A549 (cell line): ENCODE measurements at regions not wholly inside any gene's neighbourhood (a gene's known extent, or its start where the extent isn't known, plus 50 kb on each side); places are given as distances from the start of the nearest gene placed in this dataset.

Experiments
- ATAC-seq, 2 experiments: fragments of 200-7000 bp in 1 of 2; fragments of >200 bp in 1 of 2; cut with Nextera tagmentation in 1 of 2; cut with Tn5 transposase in 1 of 2; 3 replicates each; pipeline versions ENCODE4 v1.8.0 to v1.9.1; 2018 to 2020; ENCODE audit warnings: mild to moderate bottlenecking in 1 of 2, moderate library complexity in 1 of 2
- CTCF ChIA-PET: fragments of 300-600 bp; sonication (Branson Sonifier 250); formaldehyde crosslinking; extraction: SDS; loops from one replicate; lab custom pipeline; 2021; ENCODE audit warnings: antibody characterized with exemption, inconsistent platforms; lab: Yijun Ruan, JAX
- POLR2A ChIA-PET: fragments of 350-600 bp; formaldehyde crosslinking; extraction: SDS; loops from one replicate; lab custom pipeline; 2021; ENCODE audit warnings: antibody characterized with exemption, inconsistent platforms; lab: Yijun Ruan, JAX
- DNase-seq, 2 experiments: peaks; one replicate each; pipeline versions ENCODE4 v3.0.0 to v3.0.0-alpha.2; 2011 to 2016; ENCODE audit warnings: low read depth in 1 of 2, low spot score in 1 of 2
- FAIRE-seq: peaks from 2 replicates; lab custom pipeline; 2011; peaks lifted over from hg19 to GRCh38; lab: Jason Lieb, UNC
- H3K27ac ChIP-seq, 2 experiments: fragments of >200 bp; sonication (Bioruptor Twin); formaldehyde crosslinking; 3 replicates each; pipeline ENCODE4 v1.5.1; 2016 to 2017
- H3K4me1 ChIP-seq: fragments of >200 bp; sonication (Bioruptor Twin); formaldehyde crosslinking; 3 replicates; pipeline ENCODE4 v1.6.1; 2016
- H3K4me2 ChIP-seq: fragments of >200 bp; sonication (Bioruptor Twin); formaldehyde crosslinking; 3 replicates; pipeline ENCODE4 v1.6.1; 2016
- H3K4me3 ChIP-seq: fragments of >200 bp; sonication (Bioruptor Twin); formaldehyde crosslinking; 3 replicates; pipeline ENCODE4 v1.5.1; 2016
- H3K9me3 ChIP-seq: fragments of >200 bp; sonication (Bioruptor Twin); formaldehyde crosslinking; 3 replicates; pipeline ENCODE4 v1.6.1; 2016
- ATOH8 ChIP-seq: fragments of 250-450 bp; sonication (Bioruptor Pico); IDR thresholded peaks from 2 replicates; pipeline ENCODE4 v1.5.0; 2020; ENCODE audit warnings: low read depth, mild to moderate bottlenecking, moderate library complexity
- BHLHE40 ChIP-seq: IDR thresholded peaks from 2 replicates; pipeline ENCODE4 v1.6.1; 2012; ENCODE audit warnings: low read depth, low read length, inconsistent platforms
- CEBPB ChIP-seq, 2 experiments: fragments of >200 bp in 1 of 2; sonication (Bioruptor Twin) in 1 of 2; formaldehyde crosslinking in 1 of 2; IDR thresholded peaks; 2 replicates each; pipeline ENCODE4 v1.6.1; 2012 to 2016
- EHF ChIP-seq: fragments of 250-450 bp; sonication (Bioruptor Pico); IDR thresholded peaks from 2 replicates; pipeline ENCODE4 v1.5.0; 2020; ENCODE audit warnings: mild to moderate bottlenecking
- ELK1 ChIP-seq: fragments of 150-350 bp; IDR thresholded peaks from 2 replicates; pipeline ENCODE4 v1.6.1; 2014; ENCODE audit warnings: low read depth, mild to moderate bottlenecking, low read length
- FOSB ChIP-seq: fragments of 250-450 bp; sonication (Bioruptor Pico); IDR thresholded peaks from 2 replicates; pipeline ENCODE4 v1.5.0; 2020; ENCODE audit warnings: mild to moderate bottlenecking, moderate library complexity
- HEYL ChIP-seq: fragments of 250-450 bp; sonication (Bioruptor Pico); IDR thresholded peaks from 2 replicates; pipeline ENCODE4 v1.8.0; 2021; ENCODE audit warnings: mild to moderate bottlenecking, moderate library complexity
- HOXB13 ChIP-seq: fragments of 250-450 bp; sonication (Bioruptor Pico); IDR thresholded peaks from 2 replicates; pipeline ENCODE4 v1.5.0; 2020; ENCODE audit warnings: low read depth, mild to moderate bottlenecking, moderate library complexity
- MAFK ChIP-seq: fragments of 450-650 bp; IDR thresholded peaks from 2 replicates; pipeline ENCODE4 v1.6.1; 2014; ENCODE audit not compliant: partially characterized antibody
- MAZ ChIP-seq: fragments of 150-350 bp; IDR thresholded peaks from 2 replicates; pipeline ENCODE4 v1.6.1; 2014; ENCODE audit warnings: antibody characterized with exemption, low read depth, low read length, borderline replicate concordance
- NFE2L2 ChIP-seq: fragments of 150-350 bp; conservative IDR thresholded peaks from 2 replicates; pipeline ENCODE4 v1.6.1; 2014; ENCODE audit warnings: low read length
- NPAS2 ChIP-seq: fragments of 250-450 bp; sonication (Bioruptor Pico); IDR thresholded peaks from 2 replicates; pipeline ENCODE4 v1.8.0; 2022; ENCODE audit warnings: mild to moderate bottlenecking, moderate library complexity, borderline replicate concordance
- PHF8 ChIP-seq: fragments of 200-600 bp; sonication (generic); IDR thresholded peaks from 2 replicates; pipeline ENCODE4 v1.6.1; 2016; ENCODE audit warnings: low read depth, mild to moderate bottlenecking, antibody characterized with exemption, moderate library complexity, borderline replicate concordance
- POLR2A ChIP-seq: IDR thresholded peaks from 2 replicates; pipeline ENCODE4 v1.6.1; 2012; ENCODE audit warnings: mild to moderate bottlenecking, low read length
- RAD21 ChIP-seq, 2 experiments: fragments of >200 bp in 1 of 2; sonication (Bioruptor Twin) in 1 of 2; formaldehyde crosslinking in 1 of 2; IDR thresholded peaks in 1 of 2; conservative IDR thresholded peaks in 1 of 2; 2 replicates in 1 of 2; 3 replicates in 1 of 2; pipeline ENCODE4 v1.6.1; 2012 to 2018; ENCODE audit warnings: inconsistent platforms in 1 of 2
- RFX5 ChIP-seq: fragments of 450-650 bp; IDR thresholded peaks from 2 replicates; pipeline ENCODE4 v1.7.1; 2014; ENCODE audit warnings: antibody characterized with exemption, mild to moderate bottlenecking, moderate library complexity
- SMC3 ChIP-seq: fragments of >200 bp; sonication (Bioruptor Twin); formaldehyde crosslinking; IDR thresholded peaks from 3 replicates; pipeline ENCODE4 v1.6.1; 2018; ENCODE audit warnings: inconsistent platforms
- USF2 ChIP-seq: fragments of 450-650 bp; IDR thresholded peaks from 2 replicates; pipeline ENCODE4 v1.6.1; 2014; ENCODE audit warnings: antibody characterized with exemption
- ZFP36 ChIP-seq: fragments of 450-650 bp; IDR thresholded peaks from 2 replicates; pipeline ENCODE4 v1.6.1; 2014; ENCODE audit warnings: borderline replicate concordance; ENCODE audit not compliant: partially characterized antibody
- ZSCAN20 ChIP-seq: fragments of 250-450 bp; sonication (Bioruptor Pico); IDR thresholded peaks from 2 replicates; pipeline ENCODE4 v1.8.0; 2022; ENCODE audit warnings: mild to moderate bottlenecking, moderate library complexity
- WGBS: methylation state at CpG from one replicate; pipeline ENCODE4 v1.1.6; 2017; ENCODE audit errors: missing lambda C conversion rate; 5-methylcytosine and 5-hydroxymethylcytosine counted together
- TF ChIP-seq, protein P1 (sequence below): IDR thresholded peaks from 2 replicates; pipeline ENCODE4 v1.6.1; 2012
- TF ChIP-seq, protein P2 (sequence below): fragments of >200 bp; sonication (Bioruptor Twin); formaldehyde crosslinking; IDR thresholded peaks from 3 replicates; pipeline ENCODE4 v1.5.1; 2016
- TF ChIP-seq, protein P3 (sequence below): IDR thresholded peaks from 2 replicates; pipeline ENCODE4 v1.6.1; 2012

DNA sequence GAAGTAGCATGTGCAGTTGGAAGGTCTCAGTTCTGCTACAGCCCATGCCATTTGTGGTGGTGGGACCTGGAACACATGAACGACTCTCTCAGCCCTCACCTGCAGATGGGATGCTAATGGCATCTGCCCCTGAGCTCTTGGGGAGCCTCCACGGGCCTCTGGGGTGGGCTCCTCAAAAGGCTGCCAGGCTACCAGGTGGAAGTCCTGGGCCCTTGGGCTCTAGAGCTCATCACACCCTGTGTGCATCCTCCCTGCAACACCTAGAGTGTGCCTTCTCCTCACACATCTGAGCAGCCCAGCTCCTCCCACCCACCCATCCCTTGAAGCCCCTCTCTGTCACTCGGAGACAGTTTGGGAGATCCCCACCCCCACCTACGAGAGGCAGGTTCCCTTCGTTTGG is 231.8 kb upstream of the MYT1L start (continued):
- TF ChIP-seq, protein P1, sequence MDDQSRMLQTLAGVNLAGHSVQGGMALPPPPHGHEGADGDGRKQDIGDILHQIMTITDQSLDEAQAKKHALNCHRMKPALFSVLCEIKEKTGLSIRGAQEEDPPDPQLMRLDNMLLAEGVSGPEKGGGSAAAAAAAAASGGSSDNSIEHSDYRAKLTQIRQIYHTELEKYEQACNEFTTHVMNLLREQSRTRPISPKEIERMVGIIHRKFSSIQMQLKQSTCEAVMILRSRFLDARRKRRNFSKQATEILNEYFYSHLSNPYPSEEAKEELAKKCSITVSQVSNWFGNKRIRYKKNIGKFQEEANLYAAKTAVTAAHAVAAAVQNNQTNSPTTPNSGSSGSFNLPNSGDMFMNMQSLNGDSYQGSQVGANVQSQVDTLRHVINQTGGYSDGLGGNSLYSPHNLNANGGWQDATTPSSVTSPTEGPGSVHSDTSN: no peak
- TF ChIP-seq USF2: no peak
- no peak for TF ChIP-seq MAFK

GRCh38 chr2:2561346-2562095 is 230.4 kb upstream of the MYT1L start:
- TF ChIP-seq BHLHE40 (no peak), ELK1 (no peak), ZSCAN20 (no peak), ATOH8 (no peak), HOXB13 (CRISPR knock-in tag) (no peak), POLR2A (no peak), SMC3 (no peak)
- TF ChIP-seq, protein P2, sequence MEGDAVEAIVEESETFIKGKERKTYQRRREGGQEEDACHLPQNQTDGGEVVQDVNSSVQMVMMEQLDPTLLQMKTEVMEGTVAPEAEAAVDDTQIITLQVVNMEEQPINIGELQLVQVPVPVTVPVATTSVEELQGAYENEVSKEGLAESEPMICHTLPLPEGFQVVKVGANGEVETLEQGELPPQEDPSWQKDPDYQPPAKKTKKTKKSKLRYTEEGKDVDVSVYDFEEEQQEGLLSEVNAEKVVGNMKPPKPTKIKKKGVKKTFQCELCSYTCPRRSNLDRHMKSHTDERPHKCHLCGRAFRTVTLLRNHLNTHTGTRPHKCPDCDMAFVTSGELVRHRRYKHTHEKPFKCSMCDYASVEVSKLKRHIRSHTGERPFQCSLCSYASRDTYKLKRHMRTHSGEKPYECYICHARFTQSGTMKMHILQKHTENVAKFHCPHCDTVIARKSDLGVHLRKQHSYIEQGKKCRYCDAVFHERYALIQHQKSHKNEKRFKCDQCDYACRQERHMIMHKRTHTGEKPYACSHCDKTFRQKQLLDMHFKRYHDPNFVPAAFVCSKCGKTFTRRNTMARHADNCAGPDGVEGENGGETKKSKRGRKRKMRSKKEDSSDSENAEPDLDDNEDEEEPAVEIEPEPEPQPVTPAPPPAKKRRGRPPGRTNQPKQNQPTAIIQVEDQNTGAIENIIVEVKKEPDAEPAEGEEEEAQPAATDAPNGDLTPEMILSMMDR: no peak
- H3K9me3 ChIP-seq: no peaks in the 10 kb centered on the region
- CTCF ChIA-PET: interaction anchor here (0.6 kb wide), 1 partner anchor 651 kb away, joined by 3 read pairs; no protein-coding TSS in a partner anchor
- H3K4me1 ChIP-seq: no peaks in the 10 kb centered on the region
- H3K4me3 ChIP-seq: no peak overlapping the region
- POLR2A ChIA-PET: no interaction called here
- no peak for ATAC-seq
- H3K4me2 ChIP-seq: no peak overlapping the region
- no peak for DNase-seq
- WGBS: 42% methylated on average over 14 of the region's 14 CpGs
- H3K27ac ChIP-seq: no peak overlapping the region
- no peak for FAIRE-seq

GRCh38 chr2:2560374-2561015 is 229.4 kb upstream of the MYT1L start:
- Histone ChIP-seq H3K9me3 (no peaks in the 10 kb centered on the region), H3K4me3 (no peak overlapping the region), H3K27ac (no peak overlapping the region), H3K4me2 (no peak overlapping the region), H3K4me1 (no peaks in the 10 kb centered on the region)
- FAIRE-seq (no peak), ATAC-seq (no peak), DNase-seq (no peak)
- WGBS: 14% methylated on average over 16 of the region's 16 CpGs
- CTCF ChIA-PET: no interaction called here
- POLR2A ChIA-PET: no interaction called here
- TF ChIP-seq RFX5: no peak
- no peak for TF ChIP-seq EHF (CRISPR knock-in tag)
- no peak for TF ChIP-seq CEBPB (IDR thresholded peaks at IDR 0.05)
- TF ChIP-seq ZFP36: no peak
- no peak for TF ChIP-seq RAD21 (conservative IDR thresholded peaks at IDR 0.05 in 1 of 2, IDR thresholded peaks at IDR 0.05 in 1 of 2)
- TF ChIP-seq NFE2L2: no peak
- TF ChIP-seq NPAS2: no peak
- TF ChIP-seq, protein P1: no peak
- TF ChIP-seq, protein P3, sequence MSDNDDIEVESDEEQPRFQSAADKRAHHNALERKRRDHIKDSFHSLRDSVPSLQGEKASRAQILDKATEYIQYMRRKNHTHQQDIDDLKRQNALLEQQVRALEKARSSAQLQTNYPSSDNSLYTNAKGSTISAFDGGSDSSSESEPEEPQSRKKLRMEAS: no peak
- no peak for TF ChIP-seq PHF8
- no peak for TF ChIP-seq FOSB (CRISPR knock-in tag)
- TF ChIP-seq ATOH8: no peak
- TF ChIP-seq MAZ: no peak
- no peak for TF ChIP-seq HEYL (CRISPR knock-in tag)
